Lower leg skin (tissue), 3 donors: ENCODE measurements at regions not wholly inside any gene's neighbourhood (a gene's known extent, or its start where the extent isn't known, plus 50 kb on each side); places are given as distances from the start of the nearest gene placed in this dataset.

Experiments used
- POLR2A ChIP-seq, 2 donors: fragments of 450-650 bp; IDR thresholded peaks; one replicate each; pipeline ENCODE4 v1.6.1; 2016 to 2017; ENCODE audit warnings: antibody characterized with exemption in 2 of 2, mild to moderate bottlenecking in 1 of 2, moderate library complexity in 1 of 2
- TF ChIP-seq, protein P1 (sequence below), 3 donors: fragments of 450-650 bp; IDR thresholded peaks; one replicate each; pipeline ENCODE4 v1.5.1; 2016; ENCODE audit warnings: antibody characterized with exemption in 3 of 3, mild to moderate bottlenecking in 3 of 3, moderate library complexity in 2 of 3

DNA sequence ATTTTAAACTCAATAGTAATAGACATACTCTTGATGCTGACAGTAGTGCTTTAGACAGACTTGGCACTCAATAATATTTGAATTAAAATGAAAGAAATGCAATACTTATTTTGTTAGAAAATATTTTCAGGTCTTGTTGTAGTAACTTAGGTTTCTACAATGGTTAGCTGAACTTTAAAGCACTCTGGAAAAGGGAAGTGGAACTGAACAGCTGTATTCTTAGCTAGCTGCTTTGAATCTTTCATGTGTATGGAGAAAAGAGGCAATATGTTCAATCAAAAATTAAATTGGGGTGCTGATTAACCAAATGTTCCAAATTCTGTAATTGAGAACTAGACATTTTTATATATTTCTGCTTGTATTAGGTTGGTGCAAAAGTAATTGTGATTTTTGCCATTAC lies 517.9 kb upstream of the RAG2 start:
- no peak for TF ChIP-seq POLR2A (IDR thresholded peaks at IDR 0.05)
- TF ChIP-seq, protein P1, sequence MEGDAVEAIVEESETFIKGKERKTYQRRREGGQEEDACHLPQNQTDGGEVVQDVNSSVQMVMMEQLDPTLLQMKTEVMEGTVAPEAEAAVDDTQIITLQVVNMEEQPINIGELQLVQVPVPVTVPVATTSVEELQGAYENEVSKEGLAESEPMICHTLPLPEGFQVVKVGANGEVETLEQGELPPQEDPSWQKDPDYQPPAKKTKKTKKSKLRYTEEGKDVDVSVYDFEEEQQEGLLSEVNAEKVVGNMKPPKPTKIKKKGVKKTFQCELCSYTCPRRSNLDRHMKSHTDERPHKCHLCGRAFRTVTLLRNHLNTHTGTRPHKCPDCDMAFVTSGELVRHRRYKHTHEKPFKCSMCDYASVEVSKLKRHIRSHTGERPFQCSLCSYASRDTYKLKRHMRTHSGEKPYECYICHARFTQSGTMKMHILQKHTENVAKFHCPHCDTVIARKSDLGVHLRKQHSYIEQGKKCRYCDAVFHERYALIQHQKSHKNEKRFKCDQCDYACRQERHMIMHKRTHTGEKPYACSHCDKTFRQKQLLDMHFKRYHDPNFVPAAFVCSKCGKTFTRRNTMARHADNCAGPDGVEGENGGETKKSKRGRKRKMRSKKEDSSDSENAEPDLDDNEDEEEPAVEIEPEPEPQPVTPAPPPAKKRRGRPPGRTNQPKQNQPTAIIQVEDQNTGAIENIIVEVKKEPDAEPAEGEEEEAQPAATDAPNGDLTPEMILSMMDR (IDR thresholded peaks at IDR 0.05), result no peak
